ENCODE measurements at regions not wholly inside any gene's neighbourhood (a gene's known extent, or its start where the extent isn't known, plus 50 kb on each side); places are given as distances from the start of the nearest gene placed in this dataset.

- TF ChIP-seq FOXP2 (optimal IDR thresholded peaks at IDR 0.05; ENCODE audit: borderline replicate concordance, extremely low read depth, extremely low read length, insufficient read depth) (no peak), POLR2AphosphoS5 (IDR thresholded peaks at IDR 0.05; ENCODE audit: low read depth, low read length) (no peak), TAF1 (IDR thresholded peaks at IDR 0.05; ENCODE audit: borderline replicate concordance, insufficient read depth, low read length) (no peak), SIN3A (IDR thresholded peaks at IDR 0.05; ENCODE audit: borderline replicate concordance, insufficient read depth, low read length) (no peak)
- TF ChIP-seq, protein P1, sequence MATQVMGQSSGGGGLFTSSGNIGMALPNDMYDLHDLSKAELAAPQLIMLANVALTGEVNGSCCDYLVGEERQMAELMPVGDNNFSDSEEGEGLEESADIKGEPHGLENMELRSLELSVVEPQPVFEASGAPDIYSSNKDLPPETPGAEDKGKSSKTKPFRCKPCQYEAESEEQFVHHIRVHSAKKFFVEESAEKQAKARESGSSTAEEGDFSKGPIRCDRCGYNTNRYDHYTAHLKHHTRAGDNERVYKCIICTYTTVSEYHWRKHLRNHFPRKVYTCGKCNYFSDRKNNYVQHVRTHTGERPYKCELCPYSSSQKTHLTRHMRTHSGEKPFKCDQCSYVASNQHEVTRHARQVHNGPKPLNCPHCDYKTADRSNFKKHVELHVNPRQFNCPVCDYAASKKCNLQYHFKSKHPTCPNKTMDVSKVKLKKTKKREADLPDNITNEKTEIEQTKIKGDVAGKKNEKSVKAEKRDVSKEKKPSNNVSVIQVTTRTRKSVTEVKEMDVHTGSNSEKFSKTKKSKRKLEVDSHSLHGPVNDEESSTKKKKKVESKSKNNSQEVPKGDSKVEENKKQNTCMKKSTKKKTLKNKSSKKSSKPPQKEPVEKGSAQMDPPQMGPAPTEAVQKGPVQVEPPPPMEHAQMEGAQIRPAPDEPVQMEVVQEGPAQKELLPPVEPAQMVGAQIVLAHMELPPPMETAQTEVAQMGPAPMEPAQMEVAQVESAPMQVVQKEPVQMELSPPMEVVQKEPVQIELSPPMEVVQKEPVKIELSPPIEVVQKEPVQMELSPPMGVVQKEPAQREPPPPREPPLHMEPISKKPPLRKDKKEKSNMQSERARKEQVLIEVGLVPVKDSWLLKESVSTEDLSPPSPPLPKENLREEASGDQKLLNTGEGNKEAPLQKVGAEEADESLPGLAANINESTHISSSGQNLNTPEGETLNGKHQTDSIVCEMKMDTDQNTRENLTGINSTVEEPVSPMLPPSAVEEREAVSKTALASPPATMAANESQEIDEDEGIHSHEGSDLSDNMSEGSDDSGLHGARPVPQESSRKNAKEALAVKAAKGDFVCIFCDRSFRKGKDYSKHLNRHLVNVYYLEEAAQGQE (IDR thresholded peaks at IDR 0.05; ENCODE audit: insufficient read depth in 1 of 2, low read depth in 2 of 2, low read length in 2 of 2) = no peak
These were observed 578.4 kb downstream of the TRIML1 start for GRCh38 chr4:188717661-188718060.

- TF ChIP-seq TAF1 (IDR thresholded peaks at IDR 0.05; ENCODE audit: borderline replicate concordance, insufficient read depth, low read length) = no peak
- no peak for TF ChIP-seq POLR2AphosphoS5 (IDR thresholded peaks at IDR 0.05; ENCODE audit: low read depth, low read length)
- TF ChIP-seq FOXP2 (optimal IDR thresholded peaks at IDR 0.05; ENCODE audit: borderline replicate concordance, extremely low read depth, extremely low read length, insufficient read depth) = no peak
- TF ChIP-seq, protein P1 (IDR thresholded peaks at IDR 0.05; ENCODE audit: insufficient read depth in 1 of 2, low read depth in 2 of 2, low read length in 2 of 2) = no peak
- no peak for TF ChIP-seq SIN3A (IDR thresholded peaks at IDR 0.05; ENCODE audit: borderline replicate concordance, insufficient read depth, low read length)
These were observed 580.6 kb downstream of the TRIML1 start for GRCh38 chr4:188719794-188720193.

- TF ChIP-seq FOXP2 (optimal IDR thresholded peaks at IDR 0.05; ENCODE audit: borderline replicate concordance, extremely low read depth, extremely low read length, insufficient read depth) (no peak), POLR2AphosphoS5 (IDR thresholded peaks at IDR 0.05; ENCODE audit: low read depth, low read length) (no peak), SIN3A (IDR thresholded peaks at IDR 0.05; ENCODE audit: borderline replicate concordance, insufficient read depth, low read length) (no peak), TAF1 (IDR thresholded peaks at IDR 0.05; ENCODE audit: borderline replicate concordance, insufficient read depth, low read length) (no peak)
- TF ChIP-seq, protein P1 (IDR thresholded peaks at IDR 0.05; ENCODE audit: insufficient read depth in 1 of 2, low read depth in 2 of 2, low read length in 2 of 2) = no peak
These were observed 583.7 kb downstream of the TRIML1 start for GRCh38 chr4:188722911-188723310.

- TF ChIP-seq POLR2AphosphoS5 (IDR thresholded peaks at IDR 0.05; ENCODE audit: low read depth, low read length) (no peak), TAF1 (IDR thresholded peaks at IDR 0.05; ENCODE audit: borderline replicate concordance, insufficient read depth, low read length) (no peak), SIN3A (IDR thresholded peaks at IDR 0.05; ENCODE audit: borderline replicate concordance, insufficient read depth, low read length) (no peak), FOXP2 (optimal IDR thresholded peaks at IDR 0.05; ENCODE audit: borderline replicate concordance, extremely low read depth, extremely low read length, insufficient read depth) (no peak)
- TF ChIP-seq, protein P1 (IDR thresholded peaks at IDR 0.05; ENCODE audit: insufficient read depth in 1 of 2, low read depth in 2 of 2, low read length in 2 of 2) = no peak
These were observed 588.5 kb downstream of the TRIML1 start for GRCh38 chr4:188727746-188728145.

- TF ChIP-seq, protein P1 (IDR thresholded peaks at IDR 0.05; ENCODE audit: insufficient read depth in 1 of 2, low read depth in 2 of 2, low read length in 2 of 2) = no peak
- TF ChIP-seq SIN3A (IDR thresholded peaks at IDR 0.05; ENCODE audit: borderline replicate concordance, insufficient read depth, low read length) = no peak
- TF ChIP-seq FOXP2 (optimal IDR thresholded peaks at IDR 0.05; ENCODE audit: borderline replicate concordance, extremely low read depth, extremely low read length, insufficient read depth) = no peak
- TF ChIP-seq TAF1 (IDR thresholded peaks at IDR 0.05; ENCODE audit: borderline replicate concordance, insufficient read depth, low read length) = no peak
- TF ChIP-seq POLR2AphosphoS5 (IDR thresholded peaks at IDR 0.05; ENCODE audit: low read depth, low read length) = no peak
These were observed 589.1 kb downstream of the TRIML1 start for GRCh38 chr4:188728359-188728758.
